PC-9 (cell line): ENCODE measurements at regions not wholly inside any gene's neighbourhood (a gene's known extent, or its start where the extent isn't known, plus 50 kb on each side); places are given as distances from the start of the nearest gene placed in this dataset.

Experiments used
- BruUV-seq: library from RNA; stranded (reverse); fragments of 400-500 nt; replicated peaks from 2 replicates; lab custom pipeline; 2021; lab: Mats Ljungman, UMichigan
- CTCF ChIA-PET: fragments of 300-600 bp; sonication (Branson Sonifier 250); formaldehyde crosslinking; loops from one replicate; lab custom pipeline; 2022; ENCODE audit warnings: antibody characterized with exemption; lab: Charles Lee
- POLR2A ChIA-PET: fragments of 300-600 bp; sonication (Branson Sonifier 250); formaldehyde crosslinking; loops from one replicate; lab custom pipeline; 2022; ENCODE audit warnings: antibody characterized with exemption; ENCODE audit not compliant: unreplicated experiment; lab: Charles Lee
- DNase-seq, 2 experiments: peaks; one replicate each; pipeline versions ENCODE4 v3.0.0 to v3.0.0-alpha.2; 2015 to 2022; ENCODE audit warnings: mixed read lengths in 1 of 2
- H2AFZ ChIP-seq: fragments of 200-600 bp; sonication (generic); 2 replicates; pipeline ENCODE4 v1.8.1; 2017; ENCODE audit warnings: antibody characterized with exemption
- H3F3A ChIP-seq: fragments of 200-600 bp; sonication (generic); 2 replicates; pipeline ENCODE4 v1.8.1; 2017; ENCODE audit warnings: antibody characterized with exemption, mild to moderate bottlenecking, low read depth; ENCODE audit not compliant: insufficient read depth
- H3K27ac ChIP-seq: fragments of 200-600 bp; sonication (generic); 2 replicates; pipeline ENCODE4 v1.6.1; 2016; ENCODE audit warnings: mixed run types
- H3K27me3 ChIP-seq: fragments of 200-600 bp; sonication (generic); 2 replicates; pipeline ENCODE4 v1.6.1; 2016; ENCODE audit warnings: low read depth, mixed run types; ENCODE audit not compliant: insufficient read depth
- H3K36me3 ChIP-seq: fragments of 200-600 bp; sonication (generic); 2 replicates; pipeline ENCODE4 v1.6.1; 2016; ENCODE audit warnings: low read depth, mixed run types
- H3K4me1 ChIP-seq: fragments of 200-600 bp; sonication (generic); replicated peaks from 2 replicates; pipeline ENCODE4 v1.6.1; 2016; ENCODE audit warnings: mixed run types; ENCODE audit not compliant: insufficient read depth
- H3K4me2 ChIP-seq: fragments of 200-600 bp; sonication (generic); 2 replicates; pipeline ENCODE4 v1.6.1; 2017; ENCODE audit warnings: mixed run types
- H3K4me3 ChIP-seq: fragments of 200-600 bp; sonication (generic); 2 replicates; pipeline ENCODE4 v1.6.1; 2016; ENCODE audit warnings: mixed run types
- H3K79me2 ChIP-seq: fragments of 200-600 bp; sonication (generic); 2 replicates; pipeline ENCODE4 v1.6.1; 2017; ENCODE audit warnings: low read depth, mixed run types
- H3K9me2 ChIP-seq: fragments of 200-600 bp; sonication (generic); 2 replicates; pipeline ENCODE4 v1.8.1; 2017; ENCODE audit warnings: mild to moderate bottlenecking; ENCODE audit not compliant: insufficient read depth
- H3K9me3 ChIP-seq: fragments of 200-600 bp; sonication (generic); 2 replicates; pipeline ENCODE4 v1.8.1; 2016; ENCODE audit warnings: low read depth; ENCODE audit not compliant: insufficient read depth
- H4K20me1 ChIP-seq: fragments of 200-600 bp; sonication (generic); 2 replicates; pipeline ENCODE4 v1.8.1; 2017; ENCODE audit not compliant: insufficient read depth
- CTCF ChIP-seq: fragments of 200-600 bp; sonication (generic); conservative IDR thresholded peaks from 2 replicates; pipeline ENCODE4 v1.6.1; 2017; ENCODE audit warnings: mixed run types, antibody characterized with exemption, mild to moderate bottlenecking, moderate library complexity
- EZH2 ChIP-seq: fragments of 200-600 bp; sonication (generic); IDR thresholded peaks from 2 replicates; pipeline ENCODE4 v1.8.0; 2017; ENCODE audit warnings: antibody characterized with exemption, low read depth
- intact Hi-C: fragments of 100-400 bp; cut with micrococcal nuclease; formaldehyde crosslinking; loops from one replicate; pipeline ENCODE4 v1.10.0; 2022; ENCODE audit not compliant: unreplicated experiment

- Histone ChIP-seq H3K79me2 (no peaks in the 10 kb centered on the region), H3K9me2 (no peaks in the 10 kb centered on the region), H3K9me3 (no peaks in the 10 kb centered on the region), H3K4me3 (no peak overlapping the region), H3F3A (no peaks in the 10 kb centered on the region), H3K27ac (no peak overlapping the region), H3K4me1 (no peaks in the 10 kb centered on the region), H3K36me3 (no peaks in the 10 kb centered on the region), H4K20me1 (no peaks in the 10 kb centered on the region), H3K27me3 (no peaks in the 10 kb centered on the region), H2AFZ (no peak overlapping the region), H3K4me2 (no peak overlapping the region)
- TF ChIP-seq EZH2 (no peak), CTCF (no peak)
- intact Hi-C loops = no loop called here
- ChIA-PET POLR2A (no interaction called here), CTCF (no interaction called here)
- BruUV-seq = no TSS peak
- DNase-seq = no peak
Measured at GRCh38 chr3:174409086-174409743, 449.9 kb upstream of the NAALADL2 start.

GRCh38 chr3:174413062-174413912 lies 445.8 kb upstream of the NAALADL2 start:
- no TSS peak for BruUV-seq
- Histone ChIP-seq H3K27ac (no peak overlapping the region), H3K4me3 (no peak overlapping the region), H3K27me3 (no peaks in the 10 kb centered on the region), H3K79me2 (no peaks in the 10 kb centered on the region), H3K9me3 (no peaks in the 10 kb centered on the region), H3F3A (no peaks in the 10 kb centered on the region), H3K36me3 (no peaks in the 10 kb centered on the region), H3K4me1 (no peaks in the 10 kb centered on the region), H4K20me1 (no peaks in the 10 kb centered on the region), H3K9me2 (no peaks in the 10 kb centered on the region), H3K4me2 (no peak overlapping the region), H2AFZ (no peak overlapping the region)
- ChIA-PET CTCF (no interaction called here), POLR2A (interaction anchor here (0.5 kb wide), 1 partner anchor 28 kb away, joined by 3 read pairs; no protein-coding TSS in a partner anchor)
- TF ChIP-seq EZH2 (no peak), CTCF (no peak)
- no peak for DNase-seq
- intact Hi-C loops = no loop called here

- H3K27me3 ChIP-seq = no peaks in the 10 kb centered on the region
- H2AFZ ChIP-seq = no peak overlapping the region
- no peaks in the 10 kb centered on the region for H3K4me1 ChIP-seq
- no peaks in the 10 kb centered on the region for H3K9me3 ChIP-seq
- no peak overlapping the region for H3K27ac ChIP-seq
- no peaks in the 10 kb centered on the region for H3F3A ChIP-seq
- H3K4me2 ChIP-seq = no peak overlapping the region
- no peak for DNase-seq
- no peak for TF ChIP-seq EZH2
- TF ChIP-seq CTCF = no peak
- ChIA-PET POLR2A (no interaction called here), CTCF (no interaction called here)
- intact Hi-C loops = no loop called here
- H3K36me3 ChIP-seq = no peaks in the 10 kb centered on the region
- BruUV-seq = no TSS peak
- no peaks in the 10 kb centered on the region for H3K79me2 ChIP-seq
- no peaks in the 10 kb centered on the region for H4K20me1 ChIP-seq
- H3K4me3 ChIP-seq = no peak overlapping the region
- no peaks in the 10 kb centered on the region for H3K9me2 ChIP-seq
Measured at GRCh38 chr3:174414902-174415301, 444.2 kb upstream of the NAALADL2 start.
